IPS-18a (cell line): ENCODE measurements at regions not wholly inside any gene's neighbourhood (a gene's known extent, or its start where the extent isn't known, plus 50 kb on each side); places are given as distances from the start of the nearest gene placed in this dataset.
"Not testable (repeated sequence)": the region's sequence is repeated elsewhere in the genome, so short reads cannot be mapped to it uniquely, and the experiment has no call there.

Experiments used
- H3K27ac ChIP-seq: one replicate; pipeline ENCODE4 v1.5.1; 2013; ENCODE audit warnings: low read length
- H3K27me3 ChIP-seq: one replicate; pipeline ENCODE4 v1.6.1; 2013; ENCODE audit warnings: mild to moderate bottlenecking, low read length; ENCODE audit not compliant: control insufficient read depth, insufficient read depth
- H3K36me3 ChIP-seq: one replicate; pipeline ENCODE4 v1.6.1; 2013; ENCODE audit warnings: low read depth, low read length; ENCODE audit not compliant: control insufficient read depth
- H3K4me1 ChIP-seq: one replicate; pipeline ENCODE4 v1.6.1; 2013; ENCODE audit warnings: low read depth, low read length; ENCODE audit not compliant: control insufficient read depth
- H3K4me3 ChIP-seq: one replicate; pipeline ENCODE4 v1.5.1; 2013; ENCODE audit warnings: low read length
- H3K9ac ChIP-seq: one replicate; pipeline ENCODE4 v1.6.1; 2013; ENCODE audit warnings: mild to moderate bottlenecking, low read length, moderate library complexity
- H3K9me3 ChIP-seq: one replicate; pipeline ENCODE4 v1.6.1; 2013; ENCODE audit warnings: low read depth, low read length; ENCODE audit not compliant: control insufficient read depth

GRCh38 chr7:101679653-101680173 lies 50.6 kb upstream of the MYL10 start:
- H3K4me3 ChIP-seq, H3K27me3 ChIP-seq, H3K36me3 ChIP-seq, H3K9me3 ChIP-seq, H3K4me1 ChIP-seq, H3K9ac ChIP-seq, H3K27ac ChIP-seq: not testable (repeated sequence)

GRCh38 chr7:101680406-101681145 lies 51.5 kb upstream of the MYL10 start:
- peaks cover 6% of the 10 kb centered on the region for H3K4me1 ChIP-seq
- H3K27me3 ChIP-seq: no peaks in the 10 kb centered on the region
- H3K9me3 ChIP-seq: no peaks in the 10 kb centered on the region
- no peak overlapping the region for H3K9ac ChIP-seq
- no peaks in the 10 kb centered on the region for H3K36me3 ChIP-seq
- H3K27ac ChIP-seq: no peak overlapping the region
- no peak overlapping the region for H3K4me3 ChIP-seq

GRCh38 chr7:101681170-101682007 lies 52.3 kb upstream of the MYL10 start:
- Histone ChIP-seq H3K9ac (no peak overlapping the region), H3K4me3 (no peak overlapping the region), H3K36me3 (no peaks in the 10 kb centered on the region), H3K9me3 (no peaks in the 10 kb centered on the region), H3K4me1 (peaks cover 6% of the 10 kb centered on the region), H3K27ac (no peak overlapping the region), H3K27me3 (no peaks in the 10 kb centered on the region)

GRCh38 chr7:101684983-101685330 lies 55.9 kb upstream of the MYL10 start:
- Histone ChIP-seq H3K9me3 (no peaks in the 10 kb centered on the region), H3K9ac (no peak overlapping the region), H3K27me3 (peaks cover 6% of the 10 kb centered on the region), H3K4me3 (no peak overlapping the region), H3K36me3 (no peaks in the 10 kb centered on the region), H3K27ac (no peak overlapping the region), H3K4me1 (no peaks in the 10 kb centered on the region)

GRCh38 chr7:101686030-101686429 lies 56.9 kb upstream of the MYL10 start:
- Histone ChIP-seq H3K9ac (no peak overlapping the region), H3K36me3 (no peaks in the 10 kb centered on the region), H3K4me3 (no peak overlapping the region), H3K4me1 (no peaks in the 10 kb centered on the region), H3K27me3 (peaks cover 6% of the 10 kb centered on the region), H3K9me3 (no peaks in the 10 kb centered on the region), H3K27ac (no peak overlapping the region)

- peaks cover 6% of the 10 kb centered on the region for H3K27me3 ChIP-seq
- no peak overlapping the region for H3K27ac ChIP-seq
- H3K9ac ChIP-seq: no peak overlapping the region
- no peaks in the 10 kb centered on the region for H3K36me3 ChIP-seq
- no peaks in the 10 kb centered on the region for H3K4me1 ChIP-seq
- H3K9me3 ChIP-seq: no peaks in the 10 kb centered on the region
- H3K4me3 ChIP-seq: no peak overlapping the region
Measured at GRCh38 chr7:101687081-101687480, 58.0 kb upstream of the MYL10 start.

- no peak overlapping the region for H3K27ac ChIP-seq
- H3K9me3 ChIP-seq: no peaks in the 10 kb centered on the region
- H3K9ac ChIP-seq: peak overlapping the region; percentile 36
- H3K4me1 ChIP-seq: no peaks in the 10 kb centered on the region
- H3K27me3 ChIP-seq: peaks cover 6% of the 10 kb centered on the region
- no peaks in the 10 kb centered on the region for H3K36me3 ChIP-seq
- H3K4me3 ChIP-seq: no peak overlapping the region
Measured at GRCh38 chr7:101687791-101688182, 58.7 kb upstream of the MYL10 start.

- Histone ChIP-seq H3K27ac (no peak overlapping the region), H3K36me3 (no peaks in the 10 kb centered on the region), H3K27me3 (peaks cover 6% of the 10 kb centered on the region), H3K4me3 (no peak overlapping the region), H3K9ac (peak overlapping the region; percentile 36), H3K4me1 (no peaks in the 10 kb centered on the region), H3K9me3 (no peaks in the 10 kb centered on the region)
Measured at GRCh38 chr7:101688183-101688831, 59.2 kb upstream of the MYL10 start.

- H3K9ac ChIP-seq: no peak overlapping the region
- no peak overlapping the region for H3K27ac ChIP-seq
- no peaks in the 10 kb centered on the region for H3K4me1 ChIP-seq
- H3K27me3 ChIP-seq: peaks cover 6% of the 10 kb centered on the region
- H3K36me3 ChIP-seq: no peaks in the 10 kb centered on the region
- H3K9me3 ChIP-seq: no peaks in the 10 kb centered on the region
- no peak overlapping the region for H3K4me3 ChIP-seq
Measured at GRCh38 chr7:101688995-101689907, 60.2 kb upstream of the MYL10 start.

- Histone ChIP-seq H3K9ac (no peak overlapping the region), H3K27me3 (peaks cover 6% of the 10 kb centered on the region), H3K27ac (no peak overlapping the region), H3K36me3 (no peaks in the 10 kb centered on the region), H3K9me3 (no peaks in the 10 kb centered on the region), H3K4me3 (no peak overlapping the region), H3K4me1 (no peaks in the 10 kb centered on the region)
Measured at GRCh38 chr7:101690061-101690460, 61.0 kb upstream of the MYL10 start.
